Sigmoid colon (tissue), 6 donors: ENCODE measurements at regions not wholly inside any gene's neighbourhood (a gene's known extent, or its start where the extent isn't known, plus 50 kb on each side); places are given as distances from the start of the nearest gene placed in this dataset.

Source experiments
- DNase-seq: peaks from one replicate; pipeline ENCODE4 v3.0.0-alpha.2; 2019
- H3K27ac ChIP-seq, 4 donors: fragments of 200-600 bp; sonication (generic); one replicate each; pipeline ENCODE4 v1.5.1; 2016 to 2019; ENCODE audit warnings: mild to moderate bottlenecking in 1 of 4
- H3K27me3 ChIP-seq, 3 donors: fragments of 200-600 bp; sonication (generic); one replicate each; pipeline ENCODE4 v1.5.1; 2019; ENCODE audit warnings: mild to moderate bottlenecking in 1 of 3
- H3K36me3 ChIP-seq, 4 donors: fragments of 200-600 bp; sonication (generic); one replicate each; pipeline ENCODE4 v1.5.1; 2016 to 2019
- H3K4me1 ChIP-seq, 4 donors: fragments of 200-600 bp; sonication (generic); one replicate each; pipeline ENCODE4 v1.5.1; 2017 to 2019
- H3K4me3 ChIP-seq, 4 donors: fragments of 200-600 bp; sonication (generic); one replicate each; pipeline ENCODE4 v1.5.1; 2017 to 2019; ENCODE audit warnings: mild to moderate bottlenecking in 2 of 4, moderate library complexity in 1 of 4
- H3K9me3 ChIP-seq, 4 donors: fragments of 200-600 bp in 3 of 4; sonication (generic) in 3 of 4; one replicate each; pipeline versions ENCODE4 v1.5.1 to v1.6.1; 2013 to 2019
- CTCF ChIP-seq, 4 experiments: fragments of 450-650 bp in 3 of 4; fragments of 200-600 bp in 1 of 4; IDR thresholded peaks; one replicate each; pipeline ENCODE4 v1.5.1; 2016 to 2019; ENCODE audit warnings: antibody characterized with exemption in 4 of 4, mild to moderate bottlenecking in 3 of 4, moderate library complexity in 2 of 4
- EP300 ChIP-seq, 4 donors: sonication (generic); formaldehyde crosslinking; IDR thresholded peaks; one replicate each; pipeline ENCODE4 v1.6.1; 2017; ENCODE audit warnings: antibody characterized with exemption in 4 of 4
- POLR2A ChIP-seq, 2 donors: fragments of 450-650 bp; IDR thresholded peaks; one replicate each; pipeline ENCODE4 v1.6.1; 2016; ENCODE audit warnings: antibody characterized with exemption in 2 of 2, mild to moderate bottlenecking in 2 of 2, moderate library complexity in 2 of 2
- POLR2AphosphoS5 ChIP-seq, 4 donors: sonication (generic); formaldehyde crosslinking; IDR thresholded peaks; one replicate each; pipeline ENCODE4 v1.6.1; 2017; ENCODE audit warnings: antibody characterized with exemption in 4 of 4
- WGBS, 2 donors: extraction: QIAGEN DNeasy Blood & Tissue Kit; methylation state at CpG; one replicate each; pipeline ENCODE4 v1.1.7; 2013; 5-methylcytosine and 5-hydroxymethylcytosine counted together
- intact Hi-C: fragments of 100-400 bp; cut with DNase I; formaldehyde crosslinking; loops from one replicate; pipeline ENCODE4 v1.15.1; 2023
- donor health status: healthy with polysubstance abuse.
- donor health status: healthy.

GRCh38 chr12:125579916-125580315 lies 514.7 kb downstream of the AACS start:
- intact Hi-C loops: no loop called here
- DNase-seq: no peak
- no peak for TF ChIP-seq EP300 (IDR thresholded peaks at IDR 0.05)
- TF ChIP-seq POLR2A (IDR thresholded peaks at IDR 0.05): no peak
- TF ChIP-seq POLR2AphosphoS5 (IDR thresholded peaks at IDR 0.05): no peak
- TF ChIP-seq CTCF (IDR thresholded peaks at IDR 0.05): no peak
- Histone ChIP-seq H3K36me3 (no peaks in the 10 kb centered on the region), H3K27ac (no peak overlapping the region), H3K4me3 (no peak overlapping the region), H3K27me3 (no peaks in the 10 kb centered on the region), H3K9me3 (peaks cover 0 to 8% (median 2%) of the 10 kb centered on the region in 4 donors), H3K4me1 (no peaks in the 10 kb centered on the region)

GRCh38 chr12:125583071-125583470 lies 517.8 kb downstream of the AACS start:
- Histone ChIP-seq H3K27ac (no peak overlapping the region), H3K4me3 (no peak overlapping the region), H3K9me3 (peaks cover 0 to 8% (median under 1%) of the 10 kb centered on the region in 4 donors), H3K27me3 (no peaks in the 10 kb centered on the region), H3K36me3 (no peaks in the 10 kb centered on the region), H3K4me1 (no peaks in the 10 kb centered on the region)
- no peak for DNase-seq
- WGBS, 2 donors: 82 to 83% methylated on average over 3 of the region's 3 CpGs
- intact Hi-C loops: no loop called here
- TF ChIP-seq POLR2AphosphoS5 (IDR thresholded peaks at IDR 0.05) (no peak), EP300 (IDR thresholded peaks at IDR 0.05) (no peak), POLR2A (IDR thresholded peaks at IDR 0.05) (no peak), CTCF (IDR thresholded peaks at IDR 0.05) (no peak)

- no peaks in the 10 kb centered on the region for H3K4me1 ChIP-seq
- H3K27me3 ChIP-seq: no peaks in the 10 kb centered on the region
- no peak overlapping the region for H3K4me3 ChIP-seq
- H3K27ac ChIP-seq: no peak overlapping the region
- intact Hi-C loops: no loop called here
- DNase-seq: no peak
- H3K9me3 ChIP-seq: no peaks in the 10 kb centered on the region
- TF ChIP-seq EP300 (IDR thresholded peaks at IDR 0.05) (no peak), CTCF (IDR thresholded peaks at IDR 0.05) (no peak), POLR2AphosphoS5 (IDR thresholded peaks at IDR 0.05) (no peak), POLR2A (IDR thresholded peaks at IDR 0.05) (no peak)
- H3K36me3 ChIP-seq: no peaks in the 10 kb centered on the region
- 75 to 80% methylated on average over 6 of the region's 6 CpGs for WGBS, 2 donors
Observed at GRCh38 chr12:125586441-125586840, 521.2 kb downstream of the AACS start.

- intact Hi-C loops: no loop called here
- no peaks in the 10 kb centered on the region for H3K27me3 ChIP-seq
- no peak for DNase-seq
- WGBS, 2 donors: 44 to 88% methylated on average over 1 of the region's 1 CpG
- TF ChIP-seq POLR2AphosphoS5 (IDR thresholded peaks at IDR 0.05): no peak
- no peak for TF ChIP-seq POLR2A (IDR thresholded peaks at IDR 0.05)
- TF ChIP-seq EP300 (IDR thresholded peaks at IDR 0.05): no peak
- TF ChIP-seq CTCF (IDR thresholded peaks at IDR 0.05): no peak
- H3K27ac ChIP-seq: no peak overlapping the region
- H3K4me3 ChIP-seq: no peak overlapping the region
- H3K9me3 ChIP-seq: no peaks in the 10 kb centered on the region
- no peaks in the 10 kb centered on the region for H3K36me3 ChIP-seq
- no peaks in the 10 kb centered on the region for H3K4me1 ChIP-seq
Observed at GRCh38 chr12:125593269-125593668, 528.0 kb downstream of the AACS start.

GRCh38 chr12:125604976-125605375 lies 539.7 kb downstream of the AACS start:
- TF ChIP-seq POLR2A (IDR thresholded peaks at IDR 0.05) (no peak), POLR2AphosphoS5 (IDR thresholded peaks at IDR 0.05) (no peak), CTCF (IDR thresholded peaks at IDR 0.05) (no peak), EP300 (IDR thresholded peaks at IDR 0.05) (no peak)
- Histone ChIP-seq H3K36me3 (no peaks in the 10 kb centered on the region), H3K4me3 (no peak overlapping the region), H3K4me1 (no peaks in the 10 kb centered on the region), H3K27ac (no peak overlapping the region), H3K27me3 (no peaks in the 10 kb centered on the region), H3K9me3 (peaks cover 0 to 2% (median 0%) of the 10 kb centered on the region in 4 donors)
- DNase-seq: no peak
- intact Hi-C loops: no loop called here
- WGBS, 2 donors: 54 to 67% methylated on average over 4 of the region's 4 CpGs
